Stimulated activated CD4-positive, alpha-beta T cell treated with anti-CD3 and anti-CD28 coated beads, TNF-alpha, amount 100 ng/mL, for 4 hours (primary cell): ENCODE measurements at regions not wholly inside any gene's neighbourhood (a gene's known extent, or its start where the extent isn't known, plus 50 kb on each side); places are given as distances from the start of the nearest gene placed in this dataset.
"Not testable (repeated sequence)": the region's sequence is repeated elsewhere in the genome, so short reads cannot be mapped to it uniquely, and the experiment has no call there.

Source experiments
- DNase-seq, 3 experiments: peaks; one replicate each; pipeline ENCODE4 v3.0.0-alpha.2; 2020; ENCODE audit warnings: low read depth in 3 of 3

- DNase-seq = no peak
Measured at GRCh38 chr5:116747881-116748280, 173.3 kb upstream of the SEMA6A start.

GRCh38 chr5:116746668-116747067 is 172.0 kb upstream of the SEMA6A start:
- no peak for DNase-seq

GRCh38 chr5:116740771-116741170 is 166.1 kb upstream of the SEMA6A start:
- no peak for DNase-seq

GRCh38 chr5:116739571-116739970 is 164.9 kb upstream of the SEMA6A start:
- DNase-seq = no peak

GRCh38 chr5:116738615-116739261 is 164.1 kb upstream of the SEMA6A start:
- no peak for DNase-seq

- no peak for DNase-seq
Measured at GRCh38 chr5:116738239-116738614, 163.6 kb upstream of the SEMA6A start.

GRCh38 chr5:116736671-116737070 is 162.0 kb upstream of the SEMA6A start:
- DNase-seq = no peak

- DNase-seq = no peak
Measured at GRCh38 chr5:116733991-116734975, 159.7 kb upstream of the SEMA6A start.

- DNase-seq = no peak
Measured at GRCh38 chr5:116732591-116732990, 158.0 kb upstream of the SEMA6A start.

- no peak for DNase-seq
Measured at GRCh38 chr5:116731432-116731831, 156.8 kb upstream of the SEMA6A start.

- no peak for DNase-seq
Measured at GRCh38 chr5:116730706-116731105, 156.1 kb upstream of the SEMA6A start.

GRCh38 chr5:116730185-116730584 is 155.6 kb upstream of the SEMA6A start:
- DNase-seq = no peak

GRCh38 chr5:116727248-116727647 is 152.6 kb upstream of the SEMA6A start:
- no peak for DNase-seq

- DNase-seq = not testable (repeated sequence)
Measured at GRCh38 chr5:116726180-116726579, 151.6 kb upstream of the SEMA6A start.

GRCh38 chr5:116724971-116725370 is 150.3 kb upstream of the SEMA6A start:
- no peak for DNase-seq

- no peak for DNase-seq
Measured at GRCh38 chr5:116722651-116723050, 148.0 kb upstream of the SEMA6A start.

- no peak for DNase-seq
Measured at GRCh38 chr5:116719106-116719505, 144.5 kb upstream of the SEMA6A start.

- DNase-seq = no peak
Measured at GRCh38 chr5:116718317-116718716, 143.7 kb upstream of the SEMA6A start.

- DNase-seq = no peak
Measured at GRCh38 chr5:116709082-116709481, 134.5 kb upstream of the SEMA6A start.

GRCh38 chr5:116705121-116705519 is 130.5 kb upstream of the SEMA6A start:
- not testable (repeated sequence) for DNase-seq

GRCh38 chr5:116703941-116704340 is 129.3 kb upstream of the SEMA6A start:
- DNase-seq = no peak

GRCh38 chr5:116703328-116703727 is 128.7 kb upstream of the SEMA6A start:
- DNase-seq = no peak

GRCh38 chr5:116702776-116703175 is 128.2 kb upstream of the SEMA6A start:
- DNase-seq = no peak
